HG03103 (cell line): ENCODE measurements at regions not wholly inside any gene's neighbourhood (a gene's known extent, or its start where the extent isn't known, plus 50 kb on each side); places are given as distances from the start of the nearest gene placed in this dataset.
"Not testable (repeated sequence)": the region's sequence is repeated elsewhere in the genome, so short reads cannot be mapped to it uniquely, and the experiment has no call there.

Source experiments
- ATAC-seq: cut with Tn5 transposase; IDR thresholded peaks from one replicate; pipeline ENCODE4 v1.9.1; 2021; ENCODE audit warnings: low read depth; ENCODE audit not compliant: unreplicated experiment

- ATAC-seq = no peak
Observed at GRCh38 chr6:137545073-137545472, 50.9 kb upstream of the OLIG3 start.

GRCh38 chr6:137547186-137547585 lies 53.0 kb upstream of the OLIG3 start:
- no peak for ATAC-seq

- ATAC-seq = no peak
Observed at GRCh38 chr6:137547601-137548000, 53.4 kb upstream of the OLIG3 start.

- ATAC-seq = no peak
Observed at GRCh38 chr6:137549106-137549505, 54.9 kb upstream of the OLIG3 start.

GRCh38 chr6:137550535-137550934 lies 56.3 kb upstream of the OLIG3 start:
- no peak for ATAC-seq

- ATAC-seq = no peak
Observed at GRCh38 chr6:137552146-137552545, 58.0 kb upstream of the OLIG3 start.

GRCh38 chr6:137552809-137553208 lies 58.6 kb upstream of the OLIG3 start:
- no peak for ATAC-seq

GRCh38 chr6:137559521-137560183 lies 65.5 kb upstream of the OLIG3 start:
- ATAC-seq = not testable (repeated sequence)

GRCh38 chr6:137560184-137560563 lies 66.0 kb upstream of the OLIG3 start:
- ATAC-seq = no peak

- ATAC-seq = no peak
Observed at GRCh38 chr6:137568067-137568466, 73.9 kb upstream of the OLIG3 start.

- no peak for ATAC-seq
Observed at GRCh38 chr6:137570393-137570792, 76.2 kb upstream of the OLIG3 start.

GRCh38 chr6:137571854-137572253 lies 77.7 kb upstream of the OLIG3 start:
- no peak for ATAC-seq

GRCh38 chr6:137573739-137574138 lies 79.5 kb upstream of the OLIG3 start:
- ATAC-seq = no peak

- no peak for ATAC-seq
Observed at GRCh38 chr6:137579612-137580011, 85.4 kb upstream of the OLIG3 start.

GRCh38 chr6:137581019-137581707 lies 87.0 kb upstream of the OLIG3 start:
- ATAC-seq = peak; percentile 75

GRCh38 chr6:137583519-137583918 lies 89.3 kb upstream of the OLIG3 start:
- ATAC-seq = not testable (repeated sequence)

- no peak for ATAC-seq
Observed at GRCh38 chr6:137588472-137588871, 94.3 kb upstream of the OLIG3 start.

- peak; percentile 99 for ATAC-seq
Observed at GRCh38 chr6:137589067-137589848, 95.1 kb upstream of the OLIG3 start.

GRCh38 chr6:137590684-137591083 lies 96.5 kb upstream of the OLIG3 start:
- ATAC-seq = no peak

- no peak for ATAC-seq
Observed at GRCh38 chr6:137601471-137601870, 107.3 kb upstream of the OLIG3 start.

GRCh38 chr6:137602313-137603197 lies 108.4 kb upstream of the OLIG3 start:
- ATAC-seq = no peak
